AG04450 (cell line): ENCODE measurements at regions not wholly inside any gene's neighbourhood (a gene's known extent, or its start where the extent isn't known, plus 50 kb on each side); places are given as distances from the start of the nearest gene placed in this dataset.
"Not testable (repeated sequence)": the region's sequence is repeated elsewhere in the genome, so short reads cannot be mapped to it uniquely, and the experiment has no call there.

Source experiments
- CTCF ChIA-PET: fragments of 300-600, 350-600 bp; formaldehyde crosslinking; extraction: SDS; loops from one replicate; lab custom pipeline; 2022; ENCODE audit warnings: antibody characterized with exemption, inconsistent platforms; lab: Charles Lee
- POLR2A ChIA-PET: fragments of 350-600 bp; formaldehyde crosslinking; extraction: SDS; loops from one replicate; lab custom pipeline; 2021; ENCODE audit warnings: antibody characterized with exemption, inconsistent platforms; lab: Yijun Ruan, JAX
- DNase-seq: peaks from one replicate; pipeline ENCODE4 v3.0.0-alpha.2; 2011; ENCODE audit warnings: low read depth, low spot score
- H3K27ac ChIP-seq: one replicate; pipeline ENCODE4 v1.5.1; 2012; ENCODE audit warnings: low read depth, low read length, control low read depth
- H3K27me3 ChIP-seq: one replicate; pipeline ENCODE4 v1.6.0; 2012; ENCODE audit warnings: low read length; ENCODE audit not compliant: control insufficient read depth, insufficient read depth
- H3K4me3 ChIP-seq: 2 replicates; pipeline ENCODE4 v1.5.1; 2011; ENCODE audit warnings: mild to moderate bottlenecking, low read depth, low read length, control low read depth
- H3K9me3 ChIP-seq: 2 replicates; pipeline ENCODE4 v1.5.1; 2012; ENCODE audit warnings: low read length; ENCODE audit not compliant: control insufficient read depth, insufficient read depth
- TF ChIP-seq, protein P1 (sequence below): IDR thresholded peaks from 2 replicates; pipeline ENCODE4 v1.5.1; 2011; ENCODE audit warnings: low read depth, low read length, control low read depth, inconsistent platforms

DNA sequence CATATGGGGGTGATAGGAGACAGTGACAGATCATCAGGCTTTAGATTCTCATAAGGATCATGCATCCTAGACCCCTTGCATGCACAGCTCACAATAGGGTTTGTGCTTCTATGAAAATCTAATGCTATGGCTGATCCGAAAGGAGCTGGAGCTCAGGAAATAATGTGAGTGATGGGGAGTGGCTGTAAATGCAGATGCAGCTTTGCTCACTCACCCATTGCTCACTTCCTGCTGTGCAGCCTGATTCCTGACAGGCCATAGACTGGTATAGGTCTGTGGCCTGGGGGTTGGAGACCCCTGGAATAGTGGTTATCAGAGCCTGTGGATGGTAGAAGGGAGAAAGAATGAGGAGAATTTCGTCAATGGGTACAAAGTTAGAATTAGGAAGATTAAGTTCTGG lies 2751.1 kb downstream of the ARAP2 start:
- H3K27me3 ChIP-seq, result no peaks in the 10 kb centered on the region
- TF ChIP-seq, protein P1, sequence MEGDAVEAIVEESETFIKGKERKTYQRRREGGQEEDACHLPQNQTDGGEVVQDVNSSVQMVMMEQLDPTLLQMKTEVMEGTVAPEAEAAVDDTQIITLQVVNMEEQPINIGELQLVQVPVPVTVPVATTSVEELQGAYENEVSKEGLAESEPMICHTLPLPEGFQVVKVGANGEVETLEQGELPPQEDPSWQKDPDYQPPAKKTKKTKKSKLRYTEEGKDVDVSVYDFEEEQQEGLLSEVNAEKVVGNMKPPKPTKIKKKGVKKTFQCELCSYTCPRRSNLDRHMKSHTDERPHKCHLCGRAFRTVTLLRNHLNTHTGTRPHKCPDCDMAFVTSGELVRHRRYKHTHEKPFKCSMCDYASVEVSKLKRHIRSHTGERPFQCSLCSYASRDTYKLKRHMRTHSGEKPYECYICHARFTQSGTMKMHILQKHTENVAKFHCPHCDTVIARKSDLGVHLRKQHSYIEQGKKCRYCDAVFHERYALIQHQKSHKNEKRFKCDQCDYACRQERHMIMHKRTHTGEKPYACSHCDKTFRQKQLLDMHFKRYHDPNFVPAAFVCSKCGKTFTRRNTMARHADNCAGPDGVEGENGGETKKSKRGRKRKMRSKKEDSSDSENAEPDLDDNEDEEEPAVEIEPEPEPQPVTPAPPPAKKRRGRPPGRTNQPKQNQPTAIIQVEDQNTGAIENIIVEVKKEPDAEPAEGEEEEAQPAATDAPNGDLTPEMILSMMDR, result no peak
- H3K4me3 ChIP-seq, result no peak overlapping the region
- ChIA-PET CTCF (no interaction called here), POLR2A (no interaction called here)
- no peak for DNase-seq
- H3K9me3 ChIP-seq, result no peaks in the 10 kb centered on the region
- H3K27ac ChIP-seq, result no peak overlapping the region

DNA sequence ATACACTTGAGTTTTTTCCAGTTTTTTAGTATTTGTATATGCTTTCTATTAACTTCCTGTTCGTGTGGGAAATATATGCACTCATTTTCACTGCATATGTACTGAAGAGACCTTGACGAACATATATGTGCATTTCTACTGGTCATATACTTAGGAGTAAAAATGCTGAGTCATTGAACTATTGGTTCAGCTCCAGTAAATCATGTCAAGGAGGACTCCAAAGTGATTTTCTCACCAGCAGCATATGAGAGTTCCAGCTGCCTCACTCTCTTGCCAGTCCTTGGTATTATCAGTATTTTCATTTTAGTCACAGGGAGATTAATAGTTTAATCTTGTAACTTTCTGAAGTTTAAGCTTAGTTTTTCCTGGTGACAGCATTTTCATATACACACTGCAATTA lies 2750.2 kb downstream of the ARAP2 start:
- DNase-seq, result no peak
- POLR2A ChIA-PET, result no interaction called here
- Histone ChIP-seq H3K9me3 (no peaks in the 10 kb centered on the region), H3K27me3 (no peaks in the 10 kb centered on the region), H3K27ac (no peak overlapping the region), H3K4me3 (no peak overlapping the region)
- CTCF ChIA-PET, result no interaction called here
- TF ChIP-seq, protein P1, result no peak

DNA sequence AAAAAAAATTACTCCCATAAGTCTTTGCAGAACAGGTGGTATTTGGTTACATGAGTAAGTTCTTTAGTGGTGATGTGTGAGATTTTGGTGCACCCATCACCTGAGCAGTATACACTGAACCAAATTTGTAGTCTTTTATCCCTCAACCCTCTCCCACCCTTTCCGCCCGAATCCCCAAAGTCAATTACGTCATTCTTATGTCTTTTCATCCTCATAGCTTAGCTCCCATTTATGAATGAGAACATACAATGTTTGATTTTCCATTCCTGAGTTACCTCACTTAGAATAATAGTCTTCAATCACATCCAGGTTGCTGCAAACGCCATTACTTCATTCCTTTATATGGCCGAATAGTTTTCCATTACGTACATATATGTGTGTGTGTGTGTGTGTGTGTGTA lies 2742.7 kb downstream of the ARAP2 start:
- H3K27ac ChIP-seq, H3K27me3 ChIP-seq, H3K4me3 ChIP-seq, CTCF ChIA-PET, DNase-seq, POLR2A ChIA-PET, H3K9me3 ChIP-seq: not testable (repeated sequence)

DNA sequence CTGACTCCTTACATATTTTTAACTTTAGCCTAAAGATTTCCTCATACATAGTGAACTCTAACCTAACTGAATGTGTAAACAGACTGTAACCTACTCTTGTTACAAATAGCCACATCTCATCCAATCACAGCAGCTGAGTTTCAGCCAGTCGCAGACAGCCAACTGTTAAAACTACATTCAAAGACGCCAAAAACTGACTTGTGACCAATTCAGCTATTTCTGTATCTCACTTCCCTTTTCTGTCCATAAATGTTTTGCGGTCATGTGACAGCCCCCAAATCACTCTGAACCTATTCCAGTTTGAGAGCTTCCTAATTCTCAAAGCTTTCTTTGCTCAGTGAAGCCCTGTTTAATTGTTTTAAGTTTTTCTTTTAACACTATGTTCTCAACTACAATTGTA lies 2731.9 kb downstream of the ARAP2 start:
- DNase-seq, result no peak
- no peaks in the 10 kb centered on the region for H3K9me3 ChIP-seq
- H3K27ac ChIP-seq, result no peak overlapping the region
- ChIA-PET CTCF (no interaction called here), POLR2A (no interaction called here)
- no peak overlapping the region for H3K4me3 ChIP-seq
- TF ChIP-seq, protein P1, result no peak
- no peaks in the 10 kb centered on the region for H3K27me3 ChIP-seq

DNA sequence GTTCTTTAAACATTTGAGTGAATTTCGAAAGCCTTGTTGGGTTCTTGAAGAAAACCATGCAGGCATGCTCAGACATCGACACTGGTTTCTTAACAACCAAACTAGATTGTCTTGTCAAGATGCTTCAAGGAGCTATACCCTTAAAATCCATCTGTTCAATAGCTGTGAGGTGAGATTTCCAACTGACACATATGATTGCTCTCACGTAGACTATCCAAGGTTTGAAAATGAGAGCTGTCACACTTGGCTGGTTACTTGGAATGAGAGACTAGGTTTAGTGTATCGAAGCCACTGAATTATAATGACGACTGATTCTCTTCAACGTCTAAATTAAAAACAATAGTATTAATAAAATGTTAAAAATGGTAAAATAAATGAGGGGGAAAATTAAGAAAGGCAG lies 2725.5 kb downstream of the ARAP2 start:
- Histone ChIP-seq H3K9me3 (no peaks in the 10 kb centered on the region), H3K4me3 (no peak overlapping the region), H3K27ac (no peak overlapping the region), H3K27me3 (no peaks in the 10 kb centered on the region)
- CTCF ChIA-PET, result no interaction called here
- TF ChIP-seq, protein P1, result no peak
- POLR2A ChIA-PET, result no interaction called here
- no peak for DNase-seq

DNA sequence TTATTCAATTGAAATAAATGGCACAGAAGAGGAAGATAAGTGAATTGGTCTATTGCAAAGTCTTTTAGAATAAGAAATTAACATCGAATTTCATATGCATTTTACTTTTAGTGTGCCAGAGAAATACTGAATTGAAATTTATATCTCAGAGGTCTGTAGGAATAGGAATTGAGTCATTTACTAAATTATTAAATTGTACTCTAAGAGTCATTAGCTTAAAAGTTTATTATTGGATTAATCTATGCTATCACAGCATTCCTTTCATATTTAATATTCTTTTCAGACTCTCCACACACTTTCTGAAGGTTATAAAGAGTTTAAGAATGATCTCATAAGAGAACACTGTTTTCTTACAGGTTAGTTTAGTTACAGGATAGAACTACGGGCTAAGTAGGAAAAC lies 2711.5 kb downstream of the ARAP2 start:
- Histone ChIP-seq H3K27me3 (no peaks in the 10 kb centered on the region), H3K9me3 (no peaks in the 10 kb centered on the region), H3K27ac (no peak overlapping the region), H3K4me3 (no peak overlapping the region)
- no peak for DNase-seq
- POLR2A ChIA-PET, result no interaction called here
- CTCF ChIA-PET, result no interaction called here
- TF ChIP-seq, protein P1, result no peak
